Parathyroid adenoma (tissue), 2 donors: ENCODE measurements at regions not wholly inside any gene's neighbourhood (a gene's known extent, or its start where the extent isn't known, plus 50 kb on each side); places are given as distances from the start of the nearest gene placed in this dataset.

ENCODE experiments used
- H2AFZ ChIP-seq: fragments of 300-600 bp; sonication (generic); one replicate; pipeline ENCODE4 v1.7.0; 2017; ENCODE audit warnings: antibody characterized with exemption, mild to moderate bottlenecking
- H3K27ac ChIP-seq: fragments of 300-600 bp; sonication (generic); one replicate; pipeline ENCODE4 v1.7.0; 2017
- H3K27me3 ChIP-seq: fragments of 300-600 bp; sonication (generic); one replicate; pipeline ENCODE4 v1.7.0; 2017; ENCODE audit warnings: low read length; ENCODE audit not compliant: control insufficient read depth, insufficient read depth
- H3K36me3 ChIP-seq: fragments of 300-600 bp; sonication (generic); one replicate; pipeline ENCODE4 v1.7.0; 2017; ENCODE audit warnings: low read length; ENCODE audit not compliant: control insufficient read depth, insufficient read depth
- H3K4me1 ChIP-seq: fragments of 300-600 bp; sonication (generic); one replicate; pipeline ENCODE4 v1.7.0; 2017; ENCODE audit warnings: control low read depth
- H3K4me2 ChIP-seq: fragments of 300-600 bp; sonication (generic); one replicate; pipeline ENCODE4 v1.7.0; 2017; ENCODE audit warnings: low read length
- H3K4me3 ChIP-seq: fragments of 300-600 bp; sonication (generic); one replicate; pipeline ENCODE4 v1.7.0; 2017; ENCODE audit warnings: low read depth, low read length
- H3K79me2 ChIP-seq: fragments of 300-600 bp; sonication (generic); one replicate; pipeline ENCODE4 v1.7.0; 2017; ENCODE audit warnings: control low read depth
- H3K9ac ChIP-seq: fragments of 300-600 bp; sonication (generic); one replicate; pipeline ENCODE4 v1.7.0; 2017; ENCODE audit warnings: mild to moderate bottlenecking
- H3K9me3 ChIP-seq: fragments of 300-600 bp; sonication (generic); one replicate; pipeline ENCODE4 v1.7.0; 2017; ENCODE audit warnings: low read length; ENCODE audit not compliant: control insufficient read depth
- TF ChIP-seq, protein P1 (sequence below): fragments of 300-600 bp; sonication (generic); IDR thresholded peaks from one replicate; pipeline ENCODE4 v1.7.0; 2017; ENCODE audit warnings: antibody characterized with exemption, mild to moderate bottlenecking
- donor health status: primary hyperparathyroidism.

DNA sequence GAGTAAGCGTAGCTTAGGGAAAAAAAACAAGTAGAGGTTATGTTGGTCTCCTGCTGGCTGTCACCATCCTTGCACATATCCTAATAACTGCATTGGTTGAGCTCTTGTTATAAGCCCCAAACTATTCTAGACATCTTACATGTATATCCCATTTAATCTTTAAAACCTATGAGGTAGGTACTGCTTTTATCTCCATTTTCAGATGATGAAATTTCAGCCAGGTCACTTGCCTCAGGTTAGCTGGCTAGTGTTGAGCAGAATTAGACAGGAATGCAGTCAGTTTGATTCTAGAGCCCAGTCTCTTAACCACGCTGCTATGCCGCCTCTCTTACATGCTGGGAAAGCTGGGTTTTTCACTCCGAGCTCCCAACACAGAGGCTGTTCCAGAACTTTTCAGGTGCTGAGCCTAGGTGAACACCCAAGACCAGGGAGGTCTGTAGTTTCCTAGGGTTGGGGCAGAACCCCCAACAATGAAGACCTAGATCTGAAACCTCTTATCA lies 269.9 kb upstream of the RGS6 start:
- Histone ChIP-seq H3K4me1 (no peaks in the 10 kb centered on the region), H3K4me3 (no peak overlapping the region), H2AFZ (no peak overlapping the region), H3K9ac (no peak overlapping the region), H3K27ac (no peak overlapping the region), H3K4me2 (no peak overlapping the region), H3K9me3 (no peaks in the 10 kb centered on the region), H3K79me2 (no peaks in the 10 kb centered on the region), H3K27me3 (no peaks in the 10 kb centered on the region), H3K36me3 (no peaks in the 10 kb centered on the region)
- TF ChIP-seq, protein P1, sequence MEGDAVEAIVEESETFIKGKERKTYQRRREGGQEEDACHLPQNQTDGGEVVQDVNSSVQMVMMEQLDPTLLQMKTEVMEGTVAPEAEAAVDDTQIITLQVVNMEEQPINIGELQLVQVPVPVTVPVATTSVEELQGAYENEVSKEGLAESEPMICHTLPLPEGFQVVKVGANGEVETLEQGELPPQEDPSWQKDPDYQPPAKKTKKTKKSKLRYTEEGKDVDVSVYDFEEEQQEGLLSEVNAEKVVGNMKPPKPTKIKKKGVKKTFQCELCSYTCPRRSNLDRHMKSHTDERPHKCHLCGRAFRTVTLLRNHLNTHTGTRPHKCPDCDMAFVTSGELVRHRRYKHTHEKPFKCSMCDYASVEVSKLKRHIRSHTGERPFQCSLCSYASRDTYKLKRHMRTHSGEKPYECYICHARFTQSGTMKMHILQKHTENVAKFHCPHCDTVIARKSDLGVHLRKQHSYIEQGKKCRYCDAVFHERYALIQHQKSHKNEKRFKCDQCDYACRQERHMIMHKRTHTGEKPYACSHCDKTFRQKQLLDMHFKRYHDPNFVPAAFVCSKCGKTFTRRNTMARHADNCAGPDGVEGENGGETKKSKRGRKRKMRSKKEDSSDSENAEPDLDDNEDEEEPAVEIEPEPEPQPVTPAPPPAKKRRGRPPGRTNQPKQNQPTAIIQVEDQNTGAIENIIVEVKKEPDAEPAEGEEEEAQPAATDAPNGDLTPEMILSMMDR, result no peak

- Histone ChIP-seq H3K27me3 (no peaks in the 10 kb centered on the region), H2AFZ (no peak overlapping the region), H3K4me3 (no peak overlapping the region), H3K4me2 (no peak overlapping the region), H3K4me1 (no peaks in the 10 kb centered on the region), H3K36me3 (no peaks in the 10 kb centered on the region), H3K27ac (no peak overlapping the region), H3K9ac (no peak overlapping the region), H3K9me3 (no peaks in the 10 kb centered on the region), H3K79me2 (no peaks in the 10 kb centered on the region)
- TF ChIP-seq, protein P1, result no peak
Measured at GRCh38 chr14:71665157-71665556, 267.1 kb upstream of the RGS6 start.

DNA sequence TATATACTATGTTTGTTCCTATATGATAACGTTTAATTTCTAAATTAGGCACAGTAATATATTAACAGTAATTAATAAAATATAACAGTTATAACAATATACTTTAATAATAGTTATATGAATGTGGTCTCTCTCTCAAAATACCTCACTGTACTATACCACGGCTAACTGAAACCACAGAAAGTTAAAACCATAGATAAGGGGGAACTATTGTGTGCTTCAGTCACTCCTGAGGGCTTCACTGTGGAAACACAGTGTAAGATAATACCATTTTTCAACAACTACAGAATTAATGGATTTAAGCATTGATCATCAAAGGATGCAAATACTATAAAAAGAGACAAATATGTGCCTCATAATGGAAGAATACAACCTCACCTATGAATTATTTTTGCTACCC lies 266.4 kb upstream of the RGS6 start:
- no peaks in the 10 kb centered on the region for H3K79me2 ChIP-seq
- H3K27me3 ChIP-seq, result no peaks in the 10 kb centered on the region
- no peaks in the 10 kb centered on the region for H3K9me3 ChIP-seq
- H3K27ac ChIP-seq, result no peak overlapping the region
- no peak overlapping the region for H3K4me2 ChIP-seq
- H3K36me3 ChIP-seq, result no peaks in the 10 kb centered on the region
- no peak overlapping the region for H3K9ac ChIP-seq
- H2AFZ ChIP-seq, result no peak overlapping the region
- H3K4me1 ChIP-seq, result no peaks in the 10 kb centered on the region
- H3K4me3 ChIP-seq, result no peak overlapping the region
- TF ChIP-seq, protein P1, result no peak

DNA sequence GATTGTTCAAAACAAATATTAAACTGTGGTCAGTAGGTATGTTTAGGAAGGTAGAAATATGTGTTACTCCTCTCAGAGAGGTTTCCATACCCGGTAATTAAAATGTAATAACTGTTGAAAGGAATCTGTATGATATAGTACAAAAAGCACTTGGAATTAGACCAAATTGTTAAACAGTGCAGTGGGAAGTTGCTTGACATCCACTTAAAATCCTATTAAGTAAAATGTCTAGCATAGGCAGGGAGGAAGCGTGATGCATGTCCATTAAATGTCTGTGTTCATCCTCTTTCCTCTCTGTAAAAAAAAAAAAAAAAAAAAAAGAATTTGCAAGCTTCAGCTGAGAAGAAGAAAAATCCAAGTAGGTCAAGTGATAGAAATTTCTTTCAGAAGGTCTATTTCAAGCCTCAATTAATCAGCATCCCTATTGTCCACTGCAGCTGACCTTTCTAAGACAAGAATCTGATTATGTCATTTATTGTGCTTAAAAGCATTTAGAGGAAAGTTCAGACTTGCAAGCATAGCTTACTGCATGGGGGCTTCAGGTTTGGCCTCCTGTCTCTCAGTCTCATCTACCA lies 265.6 kb upstream of the RGS6 start:
- H3K9me3 ChIP-seq, result no peaks in the 10 kb centered on the region
- no peak overlapping the region for H2AFZ ChIP-seq
- H3K4me2 ChIP-seq, result no peak overlapping the region
- no peaks in the 10 kb centered on the region for H3K27me3 ChIP-seq
- TF ChIP-seq, protein P1, result no peak
- no peak overlapping the region for H3K27ac ChIP-seq
- H3K4me1 ChIP-seq, result no peaks in the 10 kb centered on the region
- no peak overlapping the region for H3K9ac ChIP-seq
- H3K4me3 ChIP-seq, result no peak overlapping the region
- H3K79me2 ChIP-seq, result no peaks in the 10 kb centered on the region
- H3K36me3 ChIP-seq, result no peaks in the 10 kb centered on the region
